ENCODE measurements at regions not wholly inside any gene's neighbourhood (a gene's known extent, or its start where the extent isn't known, plus 50 kb on each side); places are given as distances from the start of the nearest gene placed in this dataset.
A peak's percentile ranks its signal among the peaks of the same experiment; 100 is the strongest.
"Not testable (repeated sequence)": the region's sequence is repeated elsewhere in the genome, so short reads cannot be mapped to it uniquely, and the experiment has no call there.

DNA sequence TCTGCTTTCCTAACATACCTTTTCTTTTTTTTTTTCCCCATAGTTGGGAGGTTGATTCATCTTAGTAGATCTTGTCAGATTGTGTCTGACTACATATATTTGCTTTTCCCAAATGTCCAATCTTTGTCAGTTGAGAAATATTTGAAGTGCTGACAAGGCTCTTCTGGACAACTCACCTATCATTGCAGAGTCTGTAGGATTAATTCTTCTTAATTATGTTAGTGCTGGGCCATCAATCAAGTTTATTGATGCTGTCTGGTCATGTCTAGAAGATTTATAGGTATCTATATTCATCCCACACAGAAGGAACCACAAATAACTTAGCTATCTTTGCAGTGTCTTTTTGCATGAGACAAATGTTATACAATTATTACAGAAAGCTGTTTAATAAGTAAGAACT is 310.6 kb downstream of the ACTR3B start:
- H3K4me1 ChIP-seq (ENCODE audit: insufficient read depth, low read length), result no peaks in the 10 kb centered on the region
- peaks cover 0 to 4% of the 10 kb centered on the region in 2 experiments; a peak in 2 of 5 replicates for H3K27me3 ChIP-seq (ENCODE audit: control insufficient read depth in 1 of 2, insufficient read depth in 2 of 2, low read length in 2 of 2)
- ChIA-PET POLR2A (no interaction called here), CTCF (ENCODE audit: low intra/inter-chr PET ratio, low total read pairs) (no interaction called here)
- BruUV-seq (replicated peaks), result no TSS peak
- H3K79me2 ChIP-seq (ENCODE audit: insufficient read depth, low read length), result no peaks in the 10 kb centered on the region
- no peak for ATAC-seq
- no peak overlapping the region for H2AFZ ChIP-seq (ENCODE audit: low read length)
- no peaks in the 10 kb centered on the region for H4K20me1 ChIP-seq (ENCODE audit: insufficient read depth, low read length)
- H3K4me2 ChIP-seq (ENCODE audit: low read depth, low read length), result no peak overlapping the region
- TF ChIP-seq CCAR2 (optimal IDR thresholded peaks at IDR 0.05; ENCODE audit: low read depth, low read length), result no peak
- no peak for TF ChIP-seq POGK (CRISPR knock-in tag; conservative IDR thresholded peaks at IDR 0.05)
- no peak for TF ChIP-seq ZNF598 (CRISPR knock-in tag; IDR thresholded peaks at IDR 0.05; ENCODE audit: borderline replicate concordance)
- TF ChIP-seq MAFK (conservative IDR thresholded peaks at IDR 0.05 in 1 of 2, IDR thresholded peaks at IDR 0.05 in 1 of 2; ENCODE audit: low read length in 2 of 2), result peak; percentile 27 to 42; a peak in 2 of 4 replicates
- intact Hi-C loops (cut with micrococcal nuclease; ENCODE audit: unreplicated experiment), result no loop called here
- H3K4me3 ChIP-seq (replicated peaks in 1 of 3; ENCODE audit: insufficient read depth in 1 of 3, low read depth in 2 of 3, low read length in 3 of 3), result no peak overlapping the region
- no peak for DNase-seq (ENCODE audit: low spot score)
- H3K9me3 ChIP-seq (ENCODE audit: low read length), result no peaks in the 10 kb centered on the region
- H3K9ac ChIP-seq (ENCODE audit: insufficient read depth, low read depth, low read length), result no peak overlapping the region
- H3K27ac ChIP-seq (ENCODE audit: extremely low read length, insufficient read depth, low read length), result no peak overlapping the region
- FAIRE-seq, result no peak
- no peaks in the 10 kb centered on the region for H3K36me3 ChIP-seq (replicated peaks in 1 of 2; ENCODE audit: control insufficient read depth in 1 of 2, insufficient read depth in 2 of 2, low read length in 2 of 2)
- in situ Hi-C loops (cut with HindIII; ENCODE audit: extremely low pct_ligation_motif_present, low pct_unique_long_range_greater_than_20kb), result no loop called here

GRCh38 chr7:153072806-153073205 is 313.3 kb downstream of the ACTR3B start:
- TF ChIP-seq, protein P1, sequence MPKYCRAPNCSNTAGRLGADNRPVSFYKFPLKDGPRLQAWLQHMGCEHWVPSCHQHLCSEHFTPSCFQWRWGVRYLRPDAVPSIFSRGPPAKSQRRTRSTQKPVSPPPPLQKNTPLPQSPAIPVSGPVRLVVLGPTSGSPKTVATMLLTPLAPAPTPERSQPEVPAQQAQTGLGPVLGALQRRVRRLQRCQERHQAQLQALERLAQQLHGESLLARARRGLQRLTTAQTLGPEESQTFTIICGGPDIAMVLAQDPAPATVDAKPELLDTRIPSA (CRISPR knock-in tag; IDR thresholded peaks at IDR 0.05; ENCODE audit: borderline replicate concordance), result no peak
- H3K4me2 ChIP-seq (ENCODE audit: low read depth, low read length), result no peak overlapping the region
- H4K20me1 ChIP-seq (ENCODE audit: insufficient read depth, low read length), result no peaks in the 10 kb centered on the region
- WGBS (ENCODE audit: low lambda C conversion rate), result 22% methylated on average over 4 of the region's 4 CpGs
- ChIA-PET POLR2A (no interaction called here), CTCF (ENCODE audit: low intra/inter-chr PET ratio, low total read pairs) (no interaction called here)
- H3K4me1 ChIP-seq (ENCODE audit: insufficient read depth, low read length), result no peaks in the 10 kb centered on the region
- no peaks in the 10 kb centered on the region for H3K79me2 ChIP-seq (ENCODE audit: insufficient read depth, low read length)
- BruUV-seq (replicated peaks), result no TSS peak
- no peaks in the 10 kb centered on the region for H3K27me3 ChIP-seq (ENCODE audit: control insufficient read depth in 1 of 2, insufficient read depth in 2 of 2, low read length in 2 of 2)
- H3K9me3 ChIP-seq (ENCODE audit: low read length), result no peaks in the 10 kb centered on the region
- H3K4me3 ChIP-seq (replicated peaks in 1 of 3; ENCODE audit: insufficient read depth in 1 of 3, low read depth in 2 of 3, low read length in 3 of 3), result no peak overlapping the region
- H3K27ac ChIP-seq (ENCODE audit: extremely low read length, insufficient read depth, low read length), result no peak overlapping the region
- ATAC-seq, result no peak
- in situ Hi-C loops (cut with HindIII; ENCODE audit: extremely low pct_ligation_motif_present, low pct_unique_long_range_greater_than_20kb) (no loop called here), intact Hi-C loops (cut with micrococcal nuclease; ENCODE audit: unreplicated experiment) (no loop called here)
- H3K36me3 ChIP-seq (replicated peaks in 1 of 2; ENCODE audit: control insufficient read depth in 1 of 2, insufficient read depth in 2 of 2, low read length in 2 of 2), result no peaks in the 10 kb centered on the region
- H3K9ac ChIP-seq (ENCODE audit: insufficient read depth, low read depth, low read length), result no peak overlapping the region
- H2AFZ ChIP-seq (ENCODE audit: low read length), result no peak overlapping the region
- DNase-seq (ENCODE audit: low spot score), result no peak
- no peak for FAIRE-seq

GRCh38 chr7:153076289-153076688 is 316.7 kb downstream of the ACTR3B start:
- 20% methylated on average over 2 of the region's 2 CpGs for WGBS (ENCODE audit: low lambda C conversion rate)
- H3K27me3 ChIP-seq (ENCODE audit: control insufficient read depth in 1 of 2, insufficient read depth in 2 of 2, low read length in 2 of 2); ATAC-seq; H3K4me1 ChIP-seq (ENCODE audit: insufficient read depth, low read length); H4K20me1 ChIP-seq (ENCODE audit: insufficient read depth, low read length); DNase-seq (ENCODE audit: low spot score); H3K4me2 ChIP-seq (ENCODE audit: low read depth, low read length); H3K9ac ChIP-seq (ENCODE audit: insufficient read depth, low read depth, low read length); CTCF ChIA-PET (ENCODE audit: low intra/inter-chr PET ratio, low total read pairs); H2AFZ ChIP-seq (ENCODE audit: low read length); intact Hi-C loops (cut with micrococcal nuclease; ENCODE audit: unreplicated experiment); BruUV-seq (replicated peaks); FAIRE-seq; H3K4me3 ChIP-seq (replicated peaks in 1 of 3; ENCODE audit: insufficient read depth in 1 of 3, low read depth in 2 of 3, low read length in 3 of 3); H3K27ac ChIP-seq (ENCODE audit: extremely low read length, insufficient read depth, low read length); H3K79me2 ChIP-seq (ENCODE audit: insufficient read depth, low read length); H3K9me3 ChIP-seq (ENCODE audit: low read length); H3K36me3 ChIP-seq (replicated peaks in 1 of 2; ENCODE audit: control insufficient read depth in 1 of 2, insufficient read depth in 2 of 2, low read length in 2 of 2); POLR2A ChIA-PET; in situ Hi-C loops (cut with HindIII; ENCODE audit: extremely low pct_ligation_motif_present, low pct_unique_long_range_greater_than_20kb): not testable (repeated sequence)
